ENCODE measurements at regions not wholly inside any gene's neighbourhood (a gene's known extent, or its start where the extent isn't known, plus 50 kb on each side); places are given as distances from the start of the nearest gene placed in this dataset.
"Not testable (repeated sequence)": the region's sequence is repeated elsewhere in the genome, so short reads cannot be mapped to it uniquely, and the experiment has no call there.

GRCh38 chr15:31433091-31433490, 106.5 kb downstream of the KLF13 start:
- no peak for DNase-seq

GRCh38 chr15:31433574-31433973, 106.9 kb downstream of the KLF13 start:
- DNase-seq, result no peak

GRCh38 chr15:31434275-31434587, 107.6 kb downstream of the KLF13 start:
- DNase-seq, result no peak

- DNase-seq, result no peak
Observed at GRCh38 chr15:31434588-31435260, 108.1 kb downstream of the KLF13 start.

- DNase-seq, result no peak
Observed at GRCh38 chr15:31435261-31435911, 108.8 kb downstream of the KLF13 start.

GRCh38 chr15:31435912-31436628, 109.4 kb downstream of the KLF13 start:
- no peak for DNase-seq

- no peak for DNase-seq
Observed at GRCh38 chr15:31437686-31438085, 111.1 kb downstream of the KLF13 start.

GRCh38 chr15:31438601-31439265, 112.1 kb downstream of the KLF13 start:
- DNase-seq, result no peak

GRCh38 chr15:31439328-31439727, 112.7 kb downstream of the KLF13 start:
- no peak for DNase-seq

- DNase-seq, result not testable (repeated sequence)
Observed at GRCh38 chr15:31440216-31440615, 113.6 kb downstream of the KLF13 start.

GRCh38 chr15:31440754-31441311, 114.2 kb downstream of the KLF13 start:
- no peak for DNase-seq

- DNase-seq, result no peak
Observed at GRCh38 chr15:31442226-31442625, 115.6 kb downstream of the KLF13 start.

- DNase-seq, result peak; percentile 28
Observed at GRCh38 chr15:31442699-31443111, 116.1 kb downstream of the KLF13 start.

- DNase-seq, result no peak
Observed at GRCh38 chr15:31444844-31445243, 118.2 kb downstream of the KLF13 start.

- DNase-seq, result no peak
Observed at GRCh38 chr15:31446546-31446945, 119.9 kb downstream of the KLF13 start.

- DNase-seq, result no peak
Observed at GRCh38 chr15:31447931-31448634, 121.4 kb downstream of the KLF13 start.

GRCh38 chr15:31448635-31448979, 122.0 kb downstream of the KLF13 start:
- no peak for DNase-seq

- no peak for DNase-seq
Observed at GRCh38 chr15:31452595-31453557, 126.2 kb downstream of the KLF13 start.

GRCh38 chr15:31453558-31454318, 127.1 kb downstream of the KLF13 start:
- DNase-seq, result no peak

GRCh38 chr15:31455499-31455898, 128.9 kb downstream of the KLF13 start:
- no peak for DNase-seq

Measured in DMS 273 treated with DMSO at 0.1 percent for 48 hours (cell line).